NCI-H1417 (cell line): ENCODE measurements at regions not wholly inside any gene's neighbourhood (a gene's known extent, or its start where the extent isn't known, plus 50 kb on each side); places are given as distances from the start of the nearest gene placed in this dataset.

Experiments
- DNase-seq, 3 experiments: peaks; one replicate each; lab custom pipeline; 2025; lab: John Stamatoyannopoulos, UW

DNA sequence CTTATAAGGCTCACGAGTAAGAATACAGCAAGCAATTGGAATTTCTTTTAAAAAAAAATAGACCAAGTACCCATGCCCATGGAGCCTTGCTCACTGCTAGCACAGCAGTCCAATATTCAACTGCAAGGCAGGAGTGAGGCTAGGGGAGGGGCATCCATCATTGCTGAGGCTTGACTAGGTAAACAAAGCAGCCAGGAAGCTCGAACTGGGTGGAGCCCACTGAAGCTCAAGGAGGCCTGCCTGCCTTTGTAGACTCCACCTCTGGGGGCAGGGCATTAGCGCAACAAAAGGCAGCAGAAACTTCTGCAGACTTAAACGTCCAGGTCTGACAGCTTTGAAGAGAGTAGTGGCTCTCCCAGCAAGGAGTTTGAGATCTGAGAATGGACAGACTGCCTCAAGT lies 84.0 kb upstream of the STEAP1 start:
- DNase-seq, result peak in 2 of 3 experiments; percentile 20 to 80

- no peak for DNase-seq
These were observed 75.3 kb upstream of the STEAP1 start for GRCh38 chr7:90078921-90079320.

- DNase-seq, result no peak
These were observed 72.6 kb upstream of the STEAP1 start for GRCh38 chr7:90081621-90082020.

DNA sequence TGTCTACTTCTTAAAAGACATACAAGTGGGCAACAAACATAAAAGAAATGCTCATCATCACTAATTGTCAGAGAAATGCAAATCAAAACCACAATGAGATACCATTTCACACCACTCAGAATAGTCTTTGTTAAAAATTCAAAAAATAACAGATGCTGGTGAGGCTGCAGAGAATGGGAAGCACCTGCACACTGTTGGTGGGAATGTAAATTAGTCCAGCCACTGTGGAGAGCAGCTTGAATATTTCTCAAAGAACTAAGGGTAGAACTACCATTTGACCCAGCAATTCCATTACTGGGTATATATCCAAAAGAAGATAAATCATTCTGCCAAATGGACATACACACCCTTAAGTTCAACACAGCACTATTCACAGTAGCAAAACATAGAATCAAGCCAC lies 61.8 kb upstream of the STEAP1 start:
- no peak for DNase-seq

DNA sequence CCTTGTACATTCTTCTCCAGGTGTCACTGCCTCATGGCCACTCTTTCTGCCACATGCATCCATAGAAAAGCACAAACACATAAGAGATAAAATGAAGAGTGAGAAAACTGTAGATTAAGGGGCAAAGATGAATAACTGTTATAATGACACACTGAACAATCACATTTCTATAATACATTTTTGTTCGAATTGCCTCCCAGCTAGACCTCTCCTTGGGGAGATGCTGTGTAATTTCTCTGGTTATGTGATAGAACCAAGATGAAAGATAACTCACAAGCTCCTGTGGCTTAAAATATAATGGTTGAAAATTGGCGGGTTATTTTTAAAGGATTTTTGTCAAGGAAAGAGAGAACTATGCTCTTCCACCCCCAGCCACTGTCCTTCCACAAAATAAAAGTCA lies 60.2 kb upstream of the STEAP1 start:
- DNase-seq, result no peak
